OCI-LY3 (cell line): ENCODE measurements at regions not wholly inside any gene's neighbourhood (a gene's known extent, or its start where the extent isn't known, plus 50 kb on each side); places are given as distances from the start of the nearest gene placed in this dataset.

Experiments used
- CTCF ChIP-seq: fragments of 200-600, 300-600 bp; sonication (generic); IDR thresholded peaks from 2 replicates; pipeline ENCODE4 v1.5.1; 2014; ENCODE audit warnings: antibody characterized with exemption, low read length, low read depth
- EZH2phosphoT487 ChIP-seq: fragments of 200-600 bp; shearing (Covaris generic); IDR thresholded peaks from 2 replicates; pipeline ENCODE4 v1.6.1; 2018; ENCODE audit warnings: antibody characterized with exemption, mixed run types, low read depth

- TF ChIP-seq CTCF: no peak
- TF ChIP-seq EZH2phosphoT487: no peak
These were observed 494.5 kb upstream of the MAP2 start for GRCh38 chr2:208929139-208929864.
